HepG2 (cell line): ENCODE measurements at regions not wholly inside any gene's neighbourhood (a gene's known extent, or its start where the extent isn't known, plus 50 kb on each side); places are given as distances from the start of the nearest gene placed in this dataset.

Experiments
- ATAC-seq: fragments of 200-7000 bp; cut with Tn5 transposase; 3 replicates; pipeline ENCODE4 v1.9.1; 2020; ENCODE audit warnings: mild to moderate bottlenecking, moderate library complexity
- BruUV-seq: library from RNA; stranded (reverse); fragments of 400-500 nt; replicated peaks from 2 replicates; lab custom pipeline; 2021; lab: Mats Ljungman, UMichigan
- CTCF ChIA-PET: fragments of 300-600 bp; formaldehyde crosslinking; extraction: SDS; loops from one replicate; lab custom pipeline; 2021; ENCODE audit warnings: low total read pairs, inconsistent platforms, low intra/inter-chr PET ratio; lab: Yijun Ruan, JAX
- POLR2A ChIA-PET: fragments of 350-600 bp; sonication (Branson Sonifier 250); formaldehyde crosslinking; loops from one replicate; lab custom pipeline; 2020; ENCODE audit warnings: antibody characterized with exemption, inconsistent platforms; lab: Yijun Ruan, JAX
- DNase-seq: peaks from one replicate; pipeline ENCODE4 v3.0.0-alpha.2; 2015; ENCODE audit warnings: low spot score
- FAIRE-seq: peaks from 3 replicates; lab custom pipeline; 2011; peaks lifted over from hg19 to GRCh38; lab: Jason Lieb, UNC
- H2AFZ ChIP-seq: one replicate; pipeline ENCODE4 v1.6.1; 2011; ENCODE audit warnings: low read length, inconsistent platforms
- H3K27ac ChIP-seq: fragments of 300-600 bp; 3 replicates; pipeline ENCODE4 v1.8.0; 2011; ENCODE audit warnings: mixed run types, mild to moderate bottlenecking, mixed read lengths, low read length, inconsistent platforms; ENCODE audit not compliant: insufficient read depth; ENCODE audit errors: extremely low read length
- H3K27me3 ChIP-seq, 2 experiments: fragments of 200-600 bp in 1 of 2; 2 replicates in 1 of 2; 3 replicates in 1 of 2; pipeline versions ENCODE4 v1.6.0 to v1.8.0; 2011; ENCODE audit warnings: low read length in 2 of 2, mild to moderate bottlenecking in 2 of 2, moderate library complexity in 2 of 2, inconsistent platforms in 1 of 2; ENCODE audit not compliant: insufficient read depth in 2 of 2, control insufficient read depth in 1 of 2
- H3K36me3 ChIP-seq, 2 experiments: fragments of 200-600 bp in 1 of 2; replicated peaks in 1 of 2; 2 replicates in 1 of 2; 3 replicates in 1 of 2; pipeline versions ENCODE4 v1.5.1 to v1.8.0; 2011; ENCODE audit warnings: low read length in 2 of 2, inconsistent platforms in 1 of 2; ENCODE audit not compliant: insufficient read depth in 2 of 2, control insufficient read depth in 1 of 2
- H3K4me1 ChIP-seq: 2 replicates; pipeline ENCODE4 v1.5.1; 2012; ENCODE audit warnings: low read length, inconsistent platforms; ENCODE audit not compliant: insufficient read depth
- H3K4me2 ChIP-seq: 2 replicates; pipeline ENCODE4 v1.6.0; 2011; ENCODE audit warnings: low read depth, low read length, inconsistent platforms
- H3K4me3 ChIP-seq, 3 experiments: fragments of 200-600 bp in 1 of 3; sonication (generic), shearing (Covaris generic) in 1 of 3; replicated peaks in 1 of 3; 2 replicates each; pipeline ENCODE4 v1.5.1; 2011 to 2016; ENCODE audit warnings: low read length in 3 of 3, inconsistent platforms in 2 of 3, low read depth in 2 of 3, mild to moderate bottlenecking in 2 of 3, control low read depth in 1 of 3, mixed read lengths in 1 of 3; ENCODE audit not compliant: insufficient read depth in 1 of 3
- H3K79me2 ChIP-seq: one replicate; pipeline ENCODE4 v1.6.1; 2011; ENCODE audit warnings: low read length, inconsistent platforms; ENCODE audit not compliant: insufficient read depth
- H3K9ac ChIP-seq: 2 replicates; pipeline ENCODE4 v1.6.0; 2011; ENCODE audit warnings: mild to moderate bottlenecking, low read depth, low read length, inconsistent platforms; ENCODE audit not compliant: insufficient read depth
- H3K9me3 ChIP-seq: 2 replicates; pipeline ENCODE4 v1.5.1; 2012; ENCODE audit warnings: mild to moderate bottlenecking, low read length
- H4K20me1 ChIP-seq: 2 replicates; pipeline ENCODE4 v1.6.0; 2011; ENCODE audit warnings: inconsistent platforms, mild to moderate bottlenecking, low read length, moderate library complexity; ENCODE audit not compliant: insufficient read depth
- CENPX ChIP-seq: sonication (generic); formaldehyde crosslinking; IDR thresholded peaks from 2 replicates; pipeline ENCODE4 v1.9.0; 2021; ENCODE audit warnings: mild to moderate bottlenecking, missing genetic modification reagents, moderate library complexity
- HNRNPL ChIP-seq: fragments of 200-400 bp; formaldehyde crosslinking; IDR thresholded peaks from 2 replicates; pipeline ENCODE4 v1.6.1; 2017; ENCODE audit warnings: mild to moderate bottlenecking, low read depth, low read length
- KIAA2018 ChIP-seq: sonication (generic); formaldehyde crosslinking; IDR thresholded peaks from 2 replicates; pipeline ENCODE4 v1.5.0; 2020; ENCODE audit warnings: mild to moderate bottlenecking, missing genetic modification reagents, borderline replicate concordance
- NR3C1 ChIP-seq: sonication (generic); formaldehyde crosslinking; IDR thresholded peaks from 2 replicates; pipeline ENCODE4 v1.4.0; 2020; ENCODE audit warnings: missing genetic modification reagents
- PHF21A ChIP-seq: sonication (generic); formaldehyde crosslinking; IDR thresholded peaks from 2 replicates; pipeline ENCODE4 v1.5.0; 2020; ENCODE audit warnings: mild to moderate bottlenecking, missing genetic modification reagents
- RFX1 ChIP-seq: fragments of 450-650 bp; IDR thresholded peaks from 2 replicates; pipeline ENCODE4 v1.6.1; 2017
- RORA ChIP-seq: sonication (generic); formaldehyde crosslinking; IDR thresholded peaks from 2 replicates; pipeline ENCODE4 v1.5.0; 2020; ENCODE audit warnings: mild to moderate bottlenecking, missing genetic modification reagents, moderate library complexity
- SNAPC2 ChIP-seq: sonication (generic); formaldehyde crosslinking; IDR thresholded peaks from 2 replicates; pipeline ENCODE4 v1.8.1; 2022; ENCODE audit warnings: mild to moderate bottlenecking, missing genetic modification reagents
- SP2 ChIP-seq: sonication (generic); formaldehyde crosslinking; IDR thresholded peaks from 2 replicates; pipeline ENCODE4 v1.5.1; 2020; ENCODE audit warnings: mild to moderate bottlenecking, missing genetic modification reagents
- TBX2 ChIP-seq: sonication (generic); formaldehyde crosslinking; IDR thresholded peaks from 2 replicates; pipeline ENCODE4 v1.5.0; 2020; ENCODE audit warnings: missing genetic modification reagents, mild to moderate bottlenecking, borderline replicate concordance
- ZBTB38 ChIP-seq: sonication (generic); formaldehyde crosslinking; IDR thresholded peaks from 2 replicates; pipeline ENCODE4 v1.5.1; 2020; ENCODE audit warnings: mild to moderate bottlenecking, missing genetic modification reagents
- ZFP82 ChIP-seq: sonication (generic); formaldehyde crosslinking; IDR thresholded peaks from 2 replicates; pipeline ENCODE4 v1.5.1; 2020; ENCODE audit warnings: mild to moderate bottlenecking, missing genetic modification reagents, borderline replicate concordance
- ZFY ChIP-seq: sonication (generic); formaldehyde crosslinking; IDR thresholded peaks from 2 replicates; pipeline ENCODE4 v1.4.0; 2020; ENCODE audit warnings: missing genetic modification reagents
- ZNF160 ChIP-seq: sonication (generic); formaldehyde crosslinking; IDR thresholded peaks from 2 replicates; pipeline ENCODE4 v1.8.0; 2022; ENCODE audit warnings: mild to moderate bottlenecking, inconsistent platforms, missing genetic modification reagents
- ZNF333 ChIP-seq: sonication (generic); formaldehyde crosslinking; IDR thresholded peaks from 2 replicates; pipeline ENCODE4 v1.4.0; 2020; ENCODE audit warnings: mild to moderate bottlenecking, missing genetic modification reagents, borderline replicate concordance
- ZNF354B ChIP-seq: sonication (generic); formaldehyde crosslinking; IDR thresholded peaks from 2 replicates; pipeline ENCODE4 v1.8.0; 2022; ENCODE audit warnings: mild to moderate bottlenecking, missing genetic modification reagents
- ZNF484 ChIP-seq: sonication (generic); formaldehyde crosslinking; IDR thresholded peaks from 2 replicates; pipeline ENCODE4 v1.5.1; 2020; ENCODE audit warnings: mild to moderate bottlenecking, low read depth, missing genetic modification reagents, borderline replicate concordance
- ZNF543 ChIP-seq: sonication (generic); formaldehyde crosslinking; IDR thresholded peaks from 2 replicates; pipeline ENCODE4 v1.4.0; 2020; ENCODE audit warnings: mild to moderate bottlenecking, missing genetic modification reagents
- ZSCAN22 ChIP-seq: sonication (generic); formaldehyde crosslinking; IDR thresholded peaks from 2 replicates; pipeline ENCODE4 v1.4.0; 2020; ENCODE audit warnings: mild to moderate bottlenecking, missing genetic modification reagents
- WGBS: methylation state at CpG from one replicate; pipeline ENCODE4 v1.1.6; 2017; ENCODE audit warnings: low lambda C conversion rate; 5-methylcytosine and 5-hydroxymethylcytosine counted together
- in situ Hi-C: cut with HindIII; loops from 2 replicates; pipeline ENCODE4 v1.10.0; 2017; ENCODE audit warnings: low pct_unique_long_range_greater_than_20kb; ENCODE audit not compliant: extremely low pct_ligation_motif_present
- intact Hi-C: fragments of 100-400 bp; cut with micrococcal nuclease; formaldehyde crosslinking; loops from one replicate; pipeline ENCODE4 v1.10.0; 2022; ENCODE audit not compliant: unreplicated experiment

DNA sequence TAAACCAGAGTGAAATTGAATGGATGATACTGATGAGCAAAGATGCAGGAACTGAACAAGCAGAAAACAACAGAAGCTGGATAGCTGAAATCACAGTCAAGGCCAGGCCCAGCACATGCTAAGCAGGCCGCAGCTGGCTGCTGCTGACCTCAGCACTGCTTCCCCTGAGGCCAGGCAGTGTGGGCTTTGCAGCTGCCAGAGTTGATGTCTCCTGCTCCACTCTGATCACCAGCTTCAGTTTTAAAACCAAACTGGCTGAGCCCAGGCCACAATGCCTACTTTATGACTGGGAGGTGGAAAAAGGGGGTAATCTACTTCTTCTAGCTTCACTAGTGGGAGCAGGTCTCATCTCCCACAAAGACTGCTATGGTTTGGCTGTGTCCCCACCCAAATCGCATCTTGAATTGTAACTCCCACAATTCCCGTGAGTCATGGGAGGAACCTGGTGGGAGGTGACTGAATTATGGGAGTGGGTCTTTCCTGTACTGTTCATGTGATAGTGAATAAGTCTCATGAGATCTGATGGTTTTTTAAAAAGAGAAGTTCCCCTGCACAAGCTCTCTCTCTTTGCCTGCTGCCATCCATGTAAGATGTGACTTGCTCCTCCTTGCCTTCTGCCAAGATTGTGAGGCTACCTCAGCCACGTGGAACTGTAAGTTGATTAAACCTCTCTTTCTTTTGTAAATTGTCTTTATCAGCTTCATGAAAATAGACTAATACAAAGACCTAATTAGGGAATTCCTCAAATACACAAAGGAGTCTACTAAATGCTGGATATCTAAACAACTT lies 136.4 kb upstream of the ITGB1 start:
- Histone ChIP-seq H2AFZ (no peak overlapping the region), H3K9me3 (no peaks in the 10 kb centered on the region; the same call in 1 of the 2 replicates), H3K79me2 (no peaks in the 10 kb centered on the region), H3K27ac (no peak overlapping the region), H3K4me2 (no peak overlapping the region), H3K4me3 (no peak overlapping the region), H3K36me3 (no peaks in the 10 kb centered on the region), H3K9ac (no peak overlapping the region), H4K20me1 (no peaks in the 10 kb centered on the region), H3K27me3 (no peaks in the 10 kb centered on the region; a peak in 1 of 5 replicates), H3K4me1 (no peaks in the 10 kb centered on the region)
- intact Hi-C loops, result no loop called here
- CTCF ChIA-PET, result no interaction called here
- ATAC-seq (no peak), DNase-seq (no peak), FAIRE-seq (no peak)
- TF ChIP-seq SNAPC2 (CRISPR knock-in tag) (no peak), ZNF160 (CRISPR knock-in tag) (no peak), ZSCAN22 (CRISPR knock-in tag) (no peak), PHF21A (CRISPR knock-in tag) (no peak), KIAA2018 (CRISPR knock-in tag) (no peak), ZBTB38 (CRISPR knock-in tag) (no peak), ZFY (no peak), ZFP82 (CRISPR knock-in tag) (no peak), HNRNPL (no peak), ZNF354B (CRISPR knock-in tag) (no peak), ZNF484 (CRISPR knock-in tag) (no peak), RFX1 (no peak), ZNF333 (CRISPR knock-in tag) (no peak), SP2 (CRISPR knock-in tag) (no peak), TBX2 (CRISPR knock-in tag) (no peak), ZNF543 (CRISPR knock-in tag) (no peak), NR3C1 (CRISPR knock-in tag) (no peak), CENPX (CRISPR knock-in tag) (no peak), RORA (CRISPR knock-in tag) (no peak)
- no TSS peak for BruUV-seq
- POLR2A ChIA-PET, result no interaction called here
- in situ Hi-C loops, result no loop called here
- 15% methylated on average over 4 of the region's 4 CpGs for WGBS
